ENCODE measurements at regions not wholly inside any gene's neighbourhood (a gene's known extent, or its start where the extent isn't known, plus 50 kb on each side); places are given as distances from the start of the nearest gene placed in this dataset.
A peak's percentile ranks its signal among the peaks of the same experiment; 100 is the strongest.

- DNase-seq: no peak
These were observed 50.6 kb upstream of the IKZF2 start for GRCh38 chr2:213202011-213202410.

DNA sequence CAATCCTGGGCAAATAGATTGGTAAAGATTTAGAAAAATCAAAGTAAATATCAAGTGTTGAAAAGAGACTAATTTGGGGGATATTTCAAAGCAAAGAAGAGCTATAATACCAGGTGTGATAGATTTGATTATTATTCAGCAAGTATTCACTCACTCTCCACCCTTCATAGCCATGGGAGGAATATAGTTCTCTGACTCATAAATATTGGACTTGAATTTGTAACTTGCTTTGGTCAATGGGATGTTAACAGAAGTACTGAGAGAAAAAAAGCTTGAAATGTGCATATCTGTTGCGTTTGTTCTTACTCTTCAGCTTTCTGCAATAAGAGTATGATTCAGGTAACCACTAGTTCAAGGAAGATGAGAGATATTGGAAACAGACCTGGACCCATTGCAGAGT lies 54.5 kb upstream of the IKZF2 start:
- no peak for DNase-seq

- DNase-seq: no peak
These were observed 61.8 kb upstream of the IKZF2 start for GRCh38 chr2:213213186-213213585.

DNA sequence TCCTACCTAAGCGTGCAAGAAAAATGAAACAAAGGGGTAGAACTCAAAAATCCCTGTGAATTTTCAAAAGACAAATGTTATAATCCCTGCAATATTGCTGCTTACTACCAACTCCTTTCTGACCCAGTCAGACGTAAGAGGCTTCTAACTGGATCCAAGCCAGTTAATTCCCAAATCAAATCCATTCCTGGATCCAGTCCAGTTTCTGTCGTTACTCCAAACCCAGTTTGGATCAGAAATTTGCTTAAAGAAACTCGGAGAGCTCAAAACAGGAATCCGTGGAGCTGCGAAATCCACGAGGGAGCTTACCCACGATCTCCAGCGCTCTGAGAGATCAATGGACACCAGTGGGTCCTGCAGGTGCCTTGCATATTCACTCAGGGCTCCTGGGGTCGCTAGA lies 62.8 kb upstream of the IKZF2 start:
- DNase-seq: no peak

DNA sequence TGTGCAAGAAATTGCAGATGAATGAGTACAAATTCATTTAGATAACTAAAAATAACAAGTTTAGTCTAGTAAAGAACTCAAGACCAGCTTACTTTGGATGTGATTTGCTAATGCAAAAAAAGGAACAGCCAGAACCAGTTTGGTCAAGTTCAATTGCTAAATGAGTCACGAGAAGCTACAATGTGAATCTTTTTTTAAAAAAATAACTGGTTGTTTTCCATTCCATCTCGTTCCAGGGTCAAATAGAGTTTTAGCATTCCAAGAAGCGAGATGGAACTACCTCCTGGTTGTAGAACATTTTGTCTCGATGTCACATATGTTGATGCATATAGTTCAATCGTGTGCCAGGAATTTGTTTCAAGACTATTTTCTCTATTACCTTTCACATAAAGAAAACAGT lies 65.0 kb upstream of the IKZF2 start:
- no peak for DNase-seq

- no peak for DNase-seq
These were observed 64.4 kb upstream of the SPAG16 start for GRCh38 chr2:213219816-213220215.

DNA sequence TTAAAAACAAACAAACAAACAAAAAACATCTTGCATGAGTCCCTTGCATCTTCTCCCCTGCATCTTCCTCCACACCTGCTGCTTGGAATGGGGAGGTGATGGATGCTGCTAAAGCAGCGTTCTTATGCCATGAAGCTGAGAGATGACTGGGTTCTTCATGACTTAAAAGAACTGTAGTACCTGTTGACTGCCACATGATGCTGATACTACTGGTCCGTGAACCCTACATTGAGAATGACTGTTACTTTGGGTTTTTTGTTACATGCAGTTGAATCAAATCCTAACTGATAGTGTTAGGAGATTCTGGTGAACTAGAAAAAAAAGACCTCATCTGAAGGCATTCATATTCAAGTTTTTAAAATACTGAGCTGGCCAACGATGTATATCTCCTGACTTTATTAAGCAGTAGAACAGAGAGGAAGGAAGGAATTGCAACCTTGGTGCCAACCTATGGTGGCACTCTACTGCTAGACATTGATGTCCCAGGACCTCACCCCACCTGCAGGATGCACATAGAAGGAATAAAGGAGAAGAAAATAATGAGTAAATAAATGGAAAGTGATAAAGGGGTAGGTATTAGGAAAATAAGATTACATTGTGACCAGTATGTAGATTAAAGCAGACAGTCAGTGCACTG lies 63.2 kb upstream of the SPAG16 start:
- no peak for DNase-seq

DNA sequence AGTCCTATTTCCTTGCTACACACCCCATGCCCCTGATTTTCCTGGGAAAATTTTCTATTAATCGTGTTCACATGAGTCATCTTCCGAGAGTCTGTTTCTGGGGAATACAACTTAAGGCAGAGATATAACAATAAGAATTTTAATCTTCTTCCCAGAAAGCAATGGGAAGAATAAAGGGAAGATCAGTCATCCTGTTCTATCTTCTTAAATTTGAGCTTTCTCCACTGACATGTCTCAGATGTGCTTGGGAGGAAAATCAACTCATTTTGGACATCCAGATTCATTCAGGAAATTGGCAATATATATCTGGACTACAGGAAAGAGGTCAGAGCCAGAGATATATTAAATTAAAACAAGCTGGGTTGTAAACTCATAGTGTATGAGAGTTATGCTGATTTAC lies 62.3 kb upstream of the SPAG16 start:
- no peak for DNase-seq

DNA sequence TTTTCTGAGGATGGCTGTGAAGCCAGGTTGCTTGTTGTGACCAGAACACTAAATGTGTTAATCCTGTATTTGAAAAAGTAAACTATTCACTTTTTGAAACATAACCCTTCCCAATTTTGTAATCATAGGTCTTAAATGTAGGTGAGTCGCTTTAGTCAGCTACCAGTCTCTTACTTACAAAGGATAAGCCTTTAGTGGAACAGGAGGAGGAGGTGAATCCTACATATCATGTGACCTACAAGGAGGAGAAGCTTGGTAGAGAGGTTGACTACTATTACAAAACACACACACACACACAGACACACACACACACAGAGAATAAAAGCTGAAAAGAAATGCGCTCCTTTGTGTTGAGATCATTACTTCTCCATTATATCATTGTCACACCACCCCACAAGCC lies 59.9 kb upstream of the SPAG16 start:
- no peak for DNase-seq

GRCh38 chr2:213225866-213226265 lies 58.4 kb upstream of the SPAG16 start:
- no peak for DNase-seq

- DNase-seq: no peak
These were observed 56.8 kb upstream of the SPAG16 start for GRCh38 chr2:213227458-213227857.

GRCh38 chr2:213228638-213229037 lies 55.6 kb upstream of the SPAG16 start:
- no peak for DNase-seq

DNA sequence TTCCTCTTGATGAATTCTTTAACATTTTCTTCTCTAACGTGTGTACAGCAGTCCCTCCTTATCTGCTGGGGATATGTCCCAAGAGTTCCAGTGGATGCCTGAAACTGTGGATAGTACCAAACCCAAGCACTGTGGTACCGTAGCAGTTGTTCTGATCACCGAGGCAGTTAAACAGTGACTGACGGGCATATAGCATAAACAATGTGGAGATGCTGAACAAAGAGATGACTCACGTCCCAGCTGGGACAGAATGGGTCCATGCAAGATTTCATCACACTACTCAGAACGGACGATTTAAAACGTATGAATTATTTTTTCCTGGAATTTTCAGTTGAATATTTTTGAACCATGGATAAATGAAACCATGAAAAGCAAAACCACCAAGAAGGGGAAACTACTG lies 54.5 kb upstream of the SPAG16 start:
- DNase-seq: no peak

GRCh38 chr2:213231966-213232365 lies 52.3 kb upstream of the SPAG16 start:
- DNase-seq: no peak

GRCh38 chr2:213232649-213233437 lies 51.4 kb upstream of the SPAG16 start:
- DNase-seq: peak; percentile 59

DNA sequence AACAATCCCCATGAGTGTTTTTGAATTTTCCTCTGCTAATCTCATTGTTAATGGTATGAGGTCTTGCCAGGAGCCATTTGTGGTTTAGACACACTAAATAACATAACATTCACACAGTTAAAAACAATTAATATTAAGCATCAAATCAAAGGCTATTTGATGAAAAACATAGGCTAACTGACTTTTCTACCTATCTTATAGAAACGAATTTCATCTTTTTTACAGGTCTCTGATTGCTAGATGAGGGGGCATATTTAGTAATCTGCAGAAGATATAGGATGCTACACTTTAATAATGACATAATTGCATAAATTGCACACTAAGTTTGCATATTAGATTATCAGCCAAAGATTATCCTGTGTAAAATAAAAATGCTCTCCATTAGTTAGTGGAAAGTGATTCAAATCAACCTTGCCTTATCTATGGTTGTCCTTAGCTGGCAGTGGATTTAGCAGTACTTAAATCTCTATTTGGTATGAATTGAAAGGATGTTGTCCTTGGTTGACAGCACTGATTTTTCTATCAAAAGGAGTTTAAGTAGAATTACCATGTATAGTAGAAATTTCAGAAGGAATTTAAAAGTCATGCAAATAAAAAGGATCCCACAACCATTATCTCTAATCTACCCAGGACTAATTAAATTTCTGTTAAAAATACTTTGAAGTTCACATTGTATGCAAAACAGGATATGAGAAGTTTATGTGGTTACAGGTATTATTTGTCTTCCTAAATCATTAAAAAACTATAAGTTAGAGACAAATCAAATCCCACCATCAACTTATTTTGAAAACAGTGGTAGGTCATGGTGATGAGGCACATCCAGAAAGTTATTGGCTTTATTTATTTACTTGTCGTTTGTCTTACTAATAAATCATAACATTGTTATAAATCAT lies 50.6 kb upstream of the SPAG16 start:
- no peak for DNase-seq
